DOHH2 (cell line): ENCODE measurements at regions not wholly inside any gene's neighbourhood (a gene's known extent, or its start where the extent isn't known, plus 50 kb on each side); places are given as distances from the start of the nearest gene placed in this dataset.

Source experiments
- H3F3A ChIP-seq: fragments of 200-600 bp; sonication (generic), shearing (Covaris generic); 2 replicates; pipeline ENCODE4 v1.6.0; 2016; ENCODE audit warnings: antibody characterized with exemption, mild to moderate bottlenecking; ENCODE audit not compliant: control insufficient read depth, insufficient read depth
- H3K27ac ChIP-seq: fragments of 200-600 bp; sonication (generic); 2 replicates; pipeline ENCODE4 v1.5.1; 2014; ENCODE audit warnings: low read depth, mild to moderate bottlenecking, low read length, moderate library complexity
- H3K27me3 ChIP-seq: fragments of 200-600 bp; sonication (generic); 2 replicates; pipeline ENCODE4 v1.6.1; 2014; ENCODE audit warnings: mild to moderate bottlenecking, low read length, mixed read lengths; ENCODE audit not compliant: control insufficient read depth
- H3K36me3 ChIP-seq: fragments of 200-600 bp; sonication (generic); 2 replicates; pipeline ENCODE4 v1.6.1; 2014; ENCODE audit warnings: mild to moderate bottlenecking, low read length, moderate library complexity, mixed read lengths; ENCODE audit not compliant: control insufficient read depth
- H3K4me1 ChIP-seq: fragments of 200-600 bp; sonication (generic); 2 replicates; pipeline ENCODE4 v1.6.1; 2014; ENCODE audit warnings: mild to moderate bottlenecking, low read length, mixed read lengths; ENCODE audit not compliant: control insufficient read depth
- H3K4me2 ChIP-seq: fragments of 200-600 bp; sonication (generic); 2 replicates; pipeline ENCODE4 v1.6.0; 2014; ENCODE audit warnings: mild to moderate bottlenecking, low read length, moderate library complexity
- H3K4me3 ChIP-seq: fragments of 200-600 bp; sonication (generic); 2 replicates; pipeline ENCODE4 v1.5.1; 2014; ENCODE audit warnings: mild to moderate bottlenecking, low read length, mixed read lengths
- H3K79me2 ChIP-seq: fragments of 200-600 bp; sonication (generic); 2 replicates; pipeline ENCODE4 v1.6.1; 2014; ENCODE audit warnings: mild to moderate bottlenecking, low read length, mixed read lengths; ENCODE audit not compliant: control insufficient read depth
- H3K9me2 ChIP-seq: fragments of 200-600 bp; sonication (generic); replicated peaks from 2 replicates; pipeline ENCODE4 v1.6.1; 2014; ENCODE audit warnings: mild to moderate bottlenecking, low read length, mixed read lengths; ENCODE audit not compliant: control insufficient read depth
- H3K9me3 ChIP-seq: fragments of 200-600 bp; sonication (generic); 2 replicates; pipeline ENCODE4 v1.6.1; 2014; ENCODE audit warnings: antibody characterized with exemption, low read length, mixed read lengths; ENCODE audit not compliant: control insufficient read depth, insufficient read depth
- H4K20me1 ChIP-seq: fragments of 200-600 bp; sonication (generic); 2 replicates; pipeline ENCODE4 v1.6.0; 2014; ENCODE audit warnings: low read depth, mild to moderate bottlenecking, antibody characterized with exemption, low read length, moderate library complexity; ENCODE audit not compliant: control insufficient read depth, insufficient read depth
- EZH2phosphoT487 ChIP-seq: fragments of 200-600 bp; sonication (generic); IDR thresholded peaks from 2 replicates; pipeline ENCODE4 v1.6.1; 2017; ENCODE audit warnings: borderline replicate concordance, mild to moderate bottlenecking, antibody characterized with exemption, low read length, moderate library complexity, mixed read lengths
- TF ChIP-seq, protein P1 (sequence below): fragments of 200-600 bp; sonication (generic); IDR thresholded peaks from one replicate; pipeline ENCODE4 v1.5.1; 2014; ENCODE audit warnings: antibody characterized with exemption, mild to moderate bottlenecking, low read depth, low read length; ENCODE audit not compliant: poor library complexity, severe bottlenecking

GRCh38 chr6:43964659-43965570, 162.3 kb downstream of the MRPL14 start:
- Histone ChIP-seq H3K79me2 (no peaks in the 10 kb centered on the region), H4K20me1 (no peaks in the 10 kb centered on the region), H3K4me1 (no peaks in the 10 kb centered on the region), H3K27ac (no peak overlapping the region), H3K9me3 (no peaks in the 10 kb centered on the region), H3K27me3 (peaks cover 23% of the 10 kb centered on the region), H3K4me2 (no peak overlapping the region), H3K4me3 (no peak overlapping the region), H3K9me2 (no peaks in the 10 kb centered on the region), H3K36me3 (no peaks in the 10 kb centered on the region), H3F3A (no peaks in the 10 kb centered on the region)
- no peak for TF ChIP-seq EZH2phosphoT487
- TF ChIP-seq, protein P1, sequence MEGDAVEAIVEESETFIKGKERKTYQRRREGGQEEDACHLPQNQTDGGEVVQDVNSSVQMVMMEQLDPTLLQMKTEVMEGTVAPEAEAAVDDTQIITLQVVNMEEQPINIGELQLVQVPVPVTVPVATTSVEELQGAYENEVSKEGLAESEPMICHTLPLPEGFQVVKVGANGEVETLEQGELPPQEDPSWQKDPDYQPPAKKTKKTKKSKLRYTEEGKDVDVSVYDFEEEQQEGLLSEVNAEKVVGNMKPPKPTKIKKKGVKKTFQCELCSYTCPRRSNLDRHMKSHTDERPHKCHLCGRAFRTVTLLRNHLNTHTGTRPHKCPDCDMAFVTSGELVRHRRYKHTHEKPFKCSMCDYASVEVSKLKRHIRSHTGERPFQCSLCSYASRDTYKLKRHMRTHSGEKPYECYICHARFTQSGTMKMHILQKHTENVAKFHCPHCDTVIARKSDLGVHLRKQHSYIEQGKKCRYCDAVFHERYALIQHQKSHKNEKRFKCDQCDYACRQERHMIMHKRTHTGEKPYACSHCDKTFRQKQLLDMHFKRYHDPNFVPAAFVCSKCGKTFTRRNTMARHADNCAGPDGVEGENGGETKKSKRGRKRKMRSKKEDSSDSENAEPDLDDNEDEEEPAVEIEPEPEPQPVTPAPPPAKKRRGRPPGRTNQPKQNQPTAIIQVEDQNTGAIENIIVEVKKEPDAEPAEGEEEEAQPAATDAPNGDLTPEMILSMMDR: no peak

GRCh38 chr6:43963877-43964658, 163.2 kb downstream of the MRPL14 start:
- Histone ChIP-seq H3K4me2 (no peak overlapping the region), H3K9me2 (no peaks in the 10 kb centered on the region), H3K27ac (no peak overlapping the region), H4K20me1 (no peaks in the 10 kb centered on the region), H3K9me3 (no peaks in the 10 kb centered on the region), H3K36me3 (no peaks in the 10 kb centered on the region), H3F3A (no peaks in the 10 kb centered on the region), H3K79me2 (no peaks in the 10 kb centered on the region), H3K4me1 (no peaks in the 10 kb centered on the region), H3K4me3 (no peak overlapping the region), H3K27me3 (peaks cover 21% of the 10 kb centered on the region)
- TF ChIP-seq, protein P1: no peak
- TF ChIP-seq EZH2phosphoT487: no peak

DNA sequence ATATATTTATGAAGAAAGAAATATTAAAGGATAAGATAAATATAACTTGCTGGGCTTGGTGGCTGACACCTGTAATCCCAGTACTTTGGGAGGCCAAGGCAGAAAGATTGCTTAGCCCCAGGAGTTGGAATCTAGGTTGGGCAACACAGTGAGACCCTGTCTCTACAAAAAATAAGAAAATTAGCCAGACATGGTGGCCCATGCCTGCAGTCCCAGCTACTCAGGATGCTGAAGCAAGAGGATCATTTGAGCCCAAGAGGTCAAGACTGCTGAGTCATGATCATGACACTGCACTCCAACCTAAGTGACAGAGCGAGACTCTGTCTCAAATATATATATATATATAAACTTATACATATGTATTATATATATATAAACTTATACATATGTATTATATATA, 164.0 kb downstream of the MRPL14 start:
- H3K79me2 ChIP-seq: no peaks in the 10 kb centered on the region
- no peaks in the 10 kb centered on the region for H3F3A ChIP-seq
- H3K4me1 ChIP-seq: no peaks in the 10 kb centered on the region
- H3K4me2 ChIP-seq: no peak overlapping the region
- H4K20me1 ChIP-seq: no peaks in the 10 kb centered on the region
- H3K4me3 ChIP-seq: no peak overlapping the region
- H3K9me3 ChIP-seq: no peaks in the 10 kb centered on the region
- no peak overlapping the region for H3K27ac ChIP-seq
- no peaks in the 10 kb centered on the region for H3K9me2 ChIP-seq
- TF ChIP-seq EZH2phosphoT487: no peak
- TF ChIP-seq, protein P1: no peak
- peaks cover 16% of the 10 kb centered on the region for H3K27me3 ChIP-seq
- H3K36me3 ChIP-seq: no peaks in the 10 kb centered on the region
